C4-2B (cell line): ENCODE measurements at regions not wholly inside any gene's neighbourhood (a gene's known extent, or its start where the extent isn't known, plus 50 kb on each side); places are given as distances from the start of the nearest gene placed in this dataset.
"Not testable (repeated sequence)": the region's sequence is repeated elsewhere in the genome, so short reads cannot be mapped to it uniquely, and the experiment has no call there.

Experiments used
- H3K27ac ChIP-seq: fragments of 450-650 bp; 2 replicates; pipeline ENCODE4 v1.5.1; 2017
- CTCF ChIP-seq: fragments of 450-650 bp; conservative IDR thresholded peaks from 2 replicates; pipeline ENCODE4 v1.5.1; 2017; ENCODE audit warnings: mild to moderate bottlenecking
- ZFX ChIP-seq: fragments of 450-650 bp; IDR thresholded peaks from 2 replicates; pipeline ENCODE4 v1.6.1; 2017

GRCh38 chr11:90646266-90646665 lies 423.4 kb upstream of the CHORDC1 start:
- TF ChIP-seq ZFX: no peak
- no peak for TF ChIP-seq CTCF
- no peak overlapping the region for H3K27ac ChIP-seq

DNA sequence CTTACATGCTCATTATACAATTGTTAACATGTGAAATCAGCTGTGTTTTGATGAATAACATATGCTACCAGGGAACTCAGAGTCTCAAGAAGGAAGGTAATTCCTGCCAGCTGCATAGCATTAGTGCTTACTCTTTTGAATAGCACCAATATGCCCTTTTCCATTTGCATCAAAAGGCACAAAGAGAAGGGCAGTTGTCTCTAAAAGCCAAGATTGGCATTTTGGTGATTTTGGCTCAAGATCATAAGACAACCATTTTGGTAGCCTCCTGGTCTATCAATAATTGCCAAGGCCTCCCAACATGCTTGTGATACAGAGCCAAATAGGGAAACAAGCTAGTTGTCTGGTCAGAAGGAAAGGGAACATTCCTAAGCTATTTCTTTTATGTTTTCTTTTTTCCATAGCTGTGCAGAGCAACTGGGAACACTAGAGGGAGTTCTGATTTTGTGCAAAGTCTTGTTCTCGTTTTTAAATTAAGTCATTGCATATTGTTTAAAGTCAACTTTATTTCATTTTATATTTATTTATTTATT lies 416.7 kb upstream of the CHORDC1 start:
- TF ChIP-seq CTCF (peak; percentile 61), ZFX (no peak)
- no peak overlapping the region for H3K27ac ChIP-seq

DNA sequence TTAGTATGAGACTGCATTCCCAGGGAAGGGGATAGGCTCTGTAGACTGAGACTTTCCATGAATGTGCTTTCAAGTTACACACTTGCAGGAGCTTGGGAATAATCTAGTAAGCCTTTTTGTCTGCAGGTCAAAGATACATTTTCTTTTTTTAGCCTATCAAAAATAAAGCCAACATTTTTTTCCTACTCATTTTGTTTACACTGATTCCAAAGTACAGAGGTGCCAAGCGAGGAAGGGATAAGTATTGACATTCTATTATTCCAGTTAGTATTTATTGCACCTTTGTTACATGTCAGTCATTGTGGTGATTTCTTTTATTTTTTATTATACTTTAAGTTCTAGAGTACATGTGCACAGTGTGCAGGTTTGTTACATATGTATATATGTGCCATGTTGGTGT lies 413.0 kb upstream of the CHORDC1 start:
- H3K27ac ChIP-seq: no peak overlapping the region
- no peak for TF ChIP-seq ZFX
- TF ChIP-seq CTCF: no peak

GRCh38 chr11:90635151-90635550 lies 412.3 kb upstream of the CHORDC1 start:
- H3K27ac ChIP-seq: no peak overlapping the region
- TF ChIP-seq ZFX (no peak), CTCF (no peak)

DNA sequence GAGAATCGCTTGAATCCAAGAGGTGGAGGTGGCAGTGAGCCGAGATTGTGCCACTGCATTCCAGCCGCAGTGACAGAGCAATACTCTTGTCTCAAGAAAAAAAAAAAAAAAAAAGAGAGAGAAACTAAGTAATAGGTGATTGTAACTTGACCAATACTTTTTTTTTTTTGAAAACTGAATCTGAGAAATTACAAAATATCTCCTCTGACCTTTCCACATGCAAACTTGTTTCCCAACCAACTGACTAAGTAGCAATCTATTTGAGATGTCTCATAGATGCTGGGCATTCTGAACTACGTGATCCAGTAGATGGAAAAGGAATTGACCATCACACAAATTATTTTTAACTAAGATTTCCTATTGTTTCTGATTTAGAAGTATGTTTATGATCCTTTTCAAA lies 407.3 kb upstream of the CHORDC1 start:
- no peak overlapping the region for H3K27ac ChIP-seq
- TF ChIP-seq CTCF (no peak), ZFX (no peak)

- H3K27ac ChIP-seq: no peak overlapping the region
- TF ChIP-seq CTCF (no peak), ZFX (no peak)
Measured at GRCh38 chr11:90629229-90629806, 406.5 kb upstream of the CHORDC1 start.

DNA sequence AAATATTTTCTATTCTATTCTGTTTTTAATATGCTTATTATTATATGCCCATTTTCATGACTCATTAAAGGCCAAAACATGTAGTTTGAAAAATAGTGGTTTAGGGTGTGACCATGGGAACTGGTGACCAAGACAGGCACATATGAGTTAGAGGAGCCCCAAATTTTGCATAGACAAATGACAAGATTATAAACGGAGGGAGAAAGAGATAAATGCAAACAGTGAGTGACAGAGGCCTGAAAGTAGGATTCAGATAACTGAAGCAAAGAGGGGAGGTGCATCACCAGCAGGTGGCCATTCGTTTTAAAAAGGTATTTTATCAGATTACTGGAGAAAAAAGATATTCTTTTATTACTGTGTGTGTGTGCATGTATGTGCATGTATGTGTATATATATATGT lies 391.5 kb upstream of the CHORDC1 start:
- H3K27ac ChIP-seq: no peak overlapping the region
- no peak; the same call in 1 of the 2 replicates for TF ChIP-seq CTCF
- no peak for TF ChIP-seq ZFX

- not testable (repeated sequence) for H3K27ac ChIP-seq
Measured at GRCh38 chr11:90613037-90613436, 390.2 kb upstream of the CHORDC1 start.
